Panc1 (cell line): ENCODE measurements at regions not wholly inside any gene's neighbourhood (a gene's known extent, or its start where the extent isn't known, plus 50 kb on each side); places are given as distances from the start of the nearest gene placed in this dataset.

Experiments used
- ATAC-seq: fragments of 200-7000 bp; cut with Tn5 transposase; 2 replicates; pipeline ENCODE4 v1.9.1; 2020; ENCODE audit warnings: mild to moderate bottlenecking, moderate library complexity
- BruUV-seq: library from RNA; stranded (reverse); fragments of 400-500 nt; replicated peaks from 2 replicates; lab custom pipeline; 2021; lab: Mats Ljungman, UMichigan
- CTCF ChIA-PET: fragments of 300-600 bp; sonication (Branson Sonifier 250); formaldehyde crosslinking; loops from one replicate; lab custom pipeline; 2022; ENCODE audit warnings: antibody characterized with exemption; lab: Charles Lee
- POLR2A ChIA-PET: fragments of 300-600 bp; sonication (Branson Sonifier 250); formaldehyde crosslinking; loops from one replicate; lab custom pipeline; 2022; ENCODE audit warnings: antibody characterized with exemption; lab: Charles Lee
- DNase-seq: peaks from one replicate; pipeline ENCODE4 v3.0.0-alpha.2; 2010; ENCODE audit warnings: low read depth, low spot score
- H3K27ac ChIP-seq: 2 replicates; pipeline ENCODE4 v1.5.1; 2011; ENCODE audit warnings: mild to moderate bottlenecking, low read length, inconsistent platforms
- H3K27me3 ChIP-seq: fragments of 200-500 bp; sonication (Bioruptor generic); 2 replicates; pipeline ENCODE4 v1.6.0; 2014; ENCODE audit warnings: low read length, inconsistent platforms; ENCODE audit not compliant: control insufficient read depth, insufficient read depth
- H3K36me3 ChIP-seq: fragments of 200-500 bp; sonication (Bioruptor generic); 2 replicates; pipeline ENCODE4 v1.5.1; 2014; ENCODE audit warnings: inconsistent platforms, mild to moderate bottlenecking, low read length, moderate library complexity; ENCODE audit not compliant: control insufficient read depth, insufficient read depth
- H3K4me1 ChIP-seq: 2 replicates; pipeline ENCODE4 v1.5.1; 2011; ENCODE audit warnings: inconsistent platforms, mild to moderate bottlenecking, low read length, moderate library complexity; ENCODE audit not compliant: control insufficient read depth, insufficient read depth
- H3K4me3 ChIP-seq, 2 experiments: 2 replicates each; pipeline ENCODE4 v1.5.1; 2011 to 2012; ENCODE audit warnings: low read depth in 2 of 2, low read length in 2 of 2, mild to moderate bottlenecking in 2 of 2, inconsistent platforms in 1 of 2, moderate library complexity in 1 of 2
- H3K9me3 ChIP-seq: fragments of 200-500 bp; sonication (Bioruptor generic); 2 replicates; pipeline ENCODE4 v1.5.1; 2014; ENCODE audit warnings: low read depth, mild to moderate bottlenecking, inconsistent platforms, low read length, moderate library complexity; ENCODE audit not compliant: control insufficient read depth, insufficient read depth
- CTCF ChIP-seq: fragments of 450-650 bp; IDR thresholded peaks from 2 replicates; pipeline ENCODE4 v1.5.1; 2017; ENCODE audit warnings: mild to moderate bottlenecking
- POLR2AphosphoS5 ChIP-seq: IDR thresholded peaks from 2 replicates; pipeline ENCODE4 v1.6.1; 2012; ENCODE audit warnings: mild to moderate bottlenecking, low read depth, low read length, moderate library complexity
- SIN3A ChIP-seq: IDR thresholded peaks from 2 replicates; pipeline ENCODE4 v1.6.1; 2012; ENCODE audit warnings: low read depth, mild to moderate bottlenecking, low read length, moderate library complexity, borderline replicate concordance; ENCODE audit not compliant: insufficient read depth
- TCF7L2 ChIP-seq: IDR thresholded peaks from 2 replicates; pipeline ENCODE4 v1.6.1; 2011; ENCODE audit warnings: mild to moderate bottlenecking, low read depth, low read length, inconsistent platforms
- in situ Hi-C: cut with HindIII; loops from 2 replicates; pipeline ENCODE4 v1.10.0; 2016; ENCODE audit warnings: low sequenced_read_pairs, low pct_unique_long_range_greater_than_20kb
- intact Hi-C: fragments of 100-400 bp; cut with micrococcal nuclease; formaldehyde crosslinking; loops from one replicate; pipeline ENCODE4 v1.10.0; 2022; ENCODE audit not compliant: unreplicated experiment
- TF ChIP-seq, protein P1 (sequence below), 2 experiments: IDR thresholded peaks; 2 replicates each; pipeline ENCODE4 v1.6.1; 2011 to 2012; ENCODE audit warnings: low read depth in 2 of 2, control low read depth in 1 of 2, low read length in 1 of 2, mild to moderate bottlenecking in 1 of 2, moderate library complexity in 1 of 2; ENCODE audit not compliant: insufficient read depth in 1 of 2

DNA sequence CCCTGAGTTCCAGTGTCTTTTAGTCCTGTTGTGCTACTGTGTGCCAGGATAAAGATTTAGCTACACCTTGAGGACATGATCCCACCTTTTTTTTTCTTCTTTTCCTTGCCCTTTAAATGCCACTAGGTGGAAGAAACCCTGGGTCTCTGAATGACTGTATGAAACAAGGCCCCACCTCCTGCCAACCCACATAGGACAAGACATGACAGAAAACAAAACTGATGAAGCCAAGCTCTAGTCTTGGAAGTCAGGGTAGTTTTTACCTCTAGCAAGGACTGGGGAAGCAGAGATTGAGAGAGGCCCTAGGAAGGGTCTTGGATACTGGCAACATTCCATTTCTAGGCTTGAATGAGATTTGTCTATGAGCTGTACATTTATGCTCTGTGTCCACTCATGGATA, 410.7 kb downstream of the MIAT start:
- no peaks in the 10 kb centered on the region for H3K4me1 ChIP-seq
- H3K27me3 ChIP-seq: no peaks in the 10 kb centered on the region
- ATAC-seq: no peak
- no peaks in the 10 kb centered on the region for H3K9me3 ChIP-seq
- H3K4me3 ChIP-seq: no peak overlapping the region
- POLR2A ChIA-PET: no interaction called here
- intact Hi-C loops (no loop called here), in situ Hi-C loops (no loop called here)
- no peak for TF ChIP-seq POLR2AphosphoS5
- no peaks in the 10 kb centered on the region for H3K36me3 ChIP-seq
- H3K27ac ChIP-seq: no peak overlapping the region
- CTCF ChIA-PET: no interaction called here
- DNase-seq: no peak
- no TSS peak for BruUV-seq

DNA sequence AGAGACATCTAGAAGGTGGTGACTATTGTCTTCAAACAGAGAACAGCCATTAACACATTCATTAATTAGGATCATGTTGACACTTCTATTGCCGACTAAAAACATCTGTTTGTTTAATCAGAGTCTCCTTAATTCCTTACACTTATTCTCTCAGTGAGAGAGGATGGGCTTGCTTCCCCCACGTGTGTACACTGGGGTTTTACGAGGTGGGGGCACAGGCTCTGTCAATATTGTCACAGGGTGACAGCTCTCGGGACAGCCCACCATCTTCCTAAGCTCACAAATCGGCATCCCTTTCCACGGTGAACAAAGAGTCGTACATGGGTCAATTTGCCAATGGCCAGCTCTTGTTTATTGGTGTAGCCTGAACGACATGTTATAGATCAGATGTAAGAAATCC, 413.2 kb downstream of the MIAT start:
- Histone ChIP-seq H3K27me3 (no peaks in the 10 kb centered on the region), H3K27ac (no peak overlapping the region), H3K4me1 (no peaks in the 10 kb centered on the region), H3K36me3 (no peaks in the 10 kb centered on the region), H3K4me3 (no peak overlapping the region), H3K9me3 (no peaks in the 10 kb centered on the region)
- intact Hi-C loops (no loop called here), in situ Hi-C loops (no loop called here)
- ChIA-PET POLR2A (no interaction called here), CTCF (no interaction called here)
- no peak for ATAC-seq
- TF ChIP-seq TCF7L2 (no peak), POLR2AphosphoS5 (no peak), CTCF (no peak), SIN3A (no peak)
- TF ChIP-seq, protein P1, sequence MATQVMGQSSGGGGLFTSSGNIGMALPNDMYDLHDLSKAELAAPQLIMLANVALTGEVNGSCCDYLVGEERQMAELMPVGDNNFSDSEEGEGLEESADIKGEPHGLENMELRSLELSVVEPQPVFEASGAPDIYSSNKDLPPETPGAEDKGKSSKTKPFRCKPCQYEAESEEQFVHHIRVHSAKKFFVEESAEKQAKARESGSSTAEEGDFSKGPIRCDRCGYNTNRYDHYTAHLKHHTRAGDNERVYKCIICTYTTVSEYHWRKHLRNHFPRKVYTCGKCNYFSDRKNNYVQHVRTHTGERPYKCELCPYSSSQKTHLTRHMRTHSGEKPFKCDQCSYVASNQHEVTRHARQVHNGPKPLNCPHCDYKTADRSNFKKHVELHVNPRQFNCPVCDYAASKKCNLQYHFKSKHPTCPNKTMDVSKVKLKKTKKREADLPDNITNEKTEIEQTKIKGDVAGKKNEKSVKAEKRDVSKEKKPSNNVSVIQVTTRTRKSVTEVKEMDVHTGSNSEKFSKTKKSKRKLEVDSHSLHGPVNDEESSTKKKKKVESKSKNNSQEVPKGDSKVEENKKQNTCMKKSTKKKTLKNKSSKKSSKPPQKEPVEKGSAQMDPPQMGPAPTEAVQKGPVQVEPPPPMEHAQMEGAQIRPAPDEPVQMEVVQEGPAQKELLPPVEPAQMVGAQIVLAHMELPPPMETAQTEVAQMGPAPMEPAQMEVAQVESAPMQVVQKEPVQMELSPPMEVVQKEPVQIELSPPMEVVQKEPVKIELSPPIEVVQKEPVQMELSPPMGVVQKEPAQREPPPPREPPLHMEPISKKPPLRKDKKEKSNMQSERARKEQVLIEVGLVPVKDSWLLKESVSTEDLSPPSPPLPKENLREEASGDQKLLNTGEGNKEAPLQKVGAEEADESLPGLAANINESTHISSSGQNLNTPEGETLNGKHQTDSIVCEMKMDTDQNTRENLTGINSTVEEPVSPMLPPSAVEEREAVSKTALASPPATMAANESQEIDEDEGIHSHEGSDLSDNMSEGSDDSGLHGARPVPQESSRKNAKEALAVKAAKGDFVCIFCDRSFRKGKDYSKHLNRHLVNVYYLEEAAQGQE (IDR thresholded peaks at IDR 0.05; ENCODE audit: insufficient read depth in 1 of 2, low read depth in 2 of 2, low read length in 1 of 2): no peak
- BruUV-seq: no TSS peak
- no peak for DNase-seq

GRCh38 chr22:27073601-27074425, 416.4 kb downstream of the MIAT start:
- DNase-seq (no peak), ATAC-seq (no peak)
- H3K9me3 ChIP-seq: no peaks in the 10 kb centered on the region
- no TSS peak for BruUV-seq
- H3K27ac ChIP-seq: no peak overlapping the region
- H3K4me3 ChIP-seq: no peak overlapping the region
- no peaks in the 10 kb centered on the region for H3K27me3 ChIP-seq
- no peaks in the 10 kb centered on the region for H3K36me3 ChIP-seq
- ChIA-PET POLR2A (no interaction called here), CTCF (no interaction called here)
- no peaks in the 10 kb centered on the region for H3K4me1 ChIP-seq
- TF ChIP-seq CTCF (no peak), SIN3A (no peak), TCF7L2 (no peak), POLR2AphosphoS5 (no peak)
- TF ChIP-seq, protein P1 (IDR thresholded peaks at IDR 0.05; ENCODE audit: insufficient read depth in 1 of 2, low read depth in 2 of 2, low read length in 1 of 2): no peak
- in situ Hi-C loops (no loop called here), intact Hi-C loops (no loop called here)
